IMR-90 (cell line): ENCODE measurements at regions not wholly inside any gene's neighbourhood (a gene's known extent, or its start where the extent isn't known, plus 50 kb on each side); places are given as distances from the start of the nearest gene placed in this dataset.

Source experiments
- ATAC-seq: fragments of 200-7000 bp; cut with Tn5 transposase; 2 replicates; pipeline ENCODE4 v1.9.1; 2020; ENCODE audit warnings: low read depth, mild to moderate bottlenecking, moderate library complexity
- BruUV-seq: library from RNA; stranded (reverse); fragments of 400-500 nt; replicated peaks from 2 replicates; lab custom pipeline; 2021; lab: Mats Ljungman, UMichigan
- CTCF ChIA-PET: fragments of 300-600 bp; formaldehyde crosslinking; extraction: SDS; loops from one replicate; lab custom pipeline; 2021; ENCODE audit warnings: antibody characterized with exemption; lab: Yijun Ruan, JAX
- POLR2A ChIA-PET: fragments of 300-600 bp; sonication (Branson Sonifier 250); formaldehyde crosslinking; loops from one replicate; lab custom pipeline; 2022; ENCODE audit warnings: antibody characterized with exemption; ENCODE audit not compliant: unreplicated experiment; lab: Charles Lee
- DNase-seq: peaks from one replicate; pipeline ENCODE4 v3.0.0; 2013
- H2AFZ ChIP-seq: replicated peaks from 2 replicates; pipeline ENCODE3; 2013; ENCODE audit warnings: low read length, mild to moderate bottlenecking; ENCODE audit not compliant: poor library complexity
- H2AK5ac ChIP-seq: 2 replicates; pipeline ENCODE4 v1.6.1; 2013; ENCODE audit warnings: low read depth, low read length, inconsistent platforms
- H2AK9ac ChIP-seq: replicated peaks from 2 replicates; pipeline ENCODE3; 2013; ENCODE audit warnings: mild to moderate bottlenecking, low read depth, low read length, moderate library complexity; ENCODE audit not compliant: poor library complexity
- H2BK120ac ChIP-seq: 2 replicates; pipeline ENCODE4 v1.6.1; 2013; ENCODE audit warnings: low read depth, low read length, inconsistent platforms
- H2BK15ac ChIP-seq: 3 replicates; pipeline ENCODE4 v1.6.1; 2013; ENCODE audit warnings: low read depth, low read length, inconsistent platforms
- H2BK20ac ChIP-seq: 2 replicates; pipeline ENCODE4 v1.6.1; 2013; ENCODE audit warnings: low read depth, mild to moderate bottlenecking, inconsistent platforms, low read length, moderate library complexity
- H2BK5ac ChIP-seq: 2 replicates; pipeline ENCODE4 v1.6.1; 2013; ENCODE audit warnings: mild to moderate bottlenecking, low read depth, low read length, inconsistent platforms; ENCODE audit not compliant: poor library complexity, severe bottlenecking
- H3K14ac ChIP-seq: replicated peaks from 2 replicates; pipeline ENCODE4 v1.6.1; 2013; ENCODE audit warnings: low read depth, low read length, inconsistent platforms
- H3K18ac ChIP-seq: 2 replicates; pipeline ENCODE4 v1.6.1; 2013; ENCODE audit warnings: low read depth, low read length, control low read depth
- H3K23ac ChIP-seq: 2 replicates; pipeline ENCODE4 v1.6.1; 2013; ENCODE audit warnings: low read depth, low read length, inconsistent platforms
- H3K27ac ChIP-seq: 2 replicates; pipeline ENCODE4 v1.5.1; 2013; ENCODE audit warnings: mild to moderate bottlenecking, control low read depth, low read length; ENCODE audit not compliant: insufficient read depth
- H3K27me3 ChIP-seq: 2 replicates; pipeline ENCODE4 v1.6.1; 2013; ENCODE audit warnings: low read length; ENCODE audit not compliant: control insufficient read depth, insufficient read depth
- H3K36me3 ChIP-seq: 2 replicates; pipeline ENCODE4 v1.6.1; 2013; ENCODE audit warnings: low read length, mixed read lengths; ENCODE audit not compliant: control insufficient read depth, insufficient read depth
- H3K4ac ChIP-seq: 2 replicates; pipeline ENCODE4 v1.6.1; 2013; ENCODE audit warnings: low read depth, low read length, inconsistent platforms
- H3K4me1 ChIP-seq: 2 replicates; pipeline ENCODE4 v1.6.1; 2013; ENCODE audit warnings: low read length, mixed read lengths; ENCODE audit not compliant: control insufficient read depth, insufficient read depth
- H3K4me2 ChIP-seq: 2 replicates; pipeline ENCODE4 v1.6.1; 2013; ENCODE audit warnings: low read depth, mild to moderate bottlenecking, control low read depth, low read length, moderate library complexity
- H3K4me3 ChIP-seq: 2 replicates; pipeline ENCODE4 v1.5.1; 2013; ENCODE audit warnings: low read depth, mild to moderate bottlenecking, control low read depth, low read length, moderate library complexity; ENCODE audit not compliant: insufficient read depth
- H3K56ac ChIP-seq: 2 replicates; pipeline ENCODE4 v1.6.1; 2013; ENCODE audit warnings: low read length, inconsistent platforms; ENCODE audit not compliant: insufficient read depth; ENCODE audit errors: extremely low read depth
- H3K79me1 ChIP-seq, 2 experiments: 2 replicates each; pipeline ENCODE4 v1.6.1; 2013; ENCODE audit warnings: low read length in 2 of 2, inconsistent platforms in 1 of 2, low read depth in 1 of 2
- H3K9ac ChIP-seq: 2 replicates; pipeline ENCODE4 v1.6.1; 2013; ENCODE audit warnings: low read depth, low read length, control low read depth
- H3K9me1 ChIP-seq: 2 replicates; pipeline ENCODE4 v1.6.1; 2013; ENCODE audit warnings: low read length, inconsistent platforms; ENCODE audit not compliant: insufficient read depth
- H3K9me3 ChIP-seq: 2 replicates; pipeline ENCODE4 v1.6.1; 2013; ENCODE audit warnings: low read length; ENCODE audit not compliant: control insufficient read depth, insufficient read depth
- H4K20me1 ChIP-seq: 2 replicates; pipeline ENCODE4 v1.6.1; 2013; ENCODE audit warnings: low read length, inconsistent platforms; ENCODE audit not compliant: insufficient read depth
- H4K5ac ChIP-seq: 2 replicates; pipeline ENCODE4 v1.6.1; 2013; ENCODE audit warnings: mild to moderate bottlenecking, low read depth, low read length, control low read depth
- H4K8ac ChIP-seq, 2 experiments: 2 replicates each; pipeline ENCODE4 v1.6.1; 2013; ENCODE audit warnings: low read depth in 2 of 2, low read length in 2 of 2, control low read depth in 1 of 2, inconsistent platforms in 1 of 2
- H4K91ac ChIP-seq: 2 replicates; pipeline ENCODE4 v1.6.1; 2013; ENCODE audit warnings: low read depth, low read length, inconsistent platforms; ENCODE audit not compliant: insufficient read depth
- CTCF ChIP-seq: conservative IDR thresholded peaks from 2 replicates; pipeline ENCODE4 v1.5.1; 2012; ENCODE audit warnings: mild to moderate bottlenecking, low read depth, low read length, improper control_type of control experiment
- FOS ChIP-seq: fragments of 150-350 bp; IDR thresholded peaks from 2 replicates; pipeline ENCODE4 v1.6.1; 2016; ENCODE audit warnings: low read depth, low read length
- WGBS, 2 experiments: methylation state at CpG; one replicate each; pipeline versions ENCODE4 v1.1.5 to v1.1.7; 2013; ENCODE audit warnings: missing lambda C conversion rate in 2 of 2; ENCODE audit not compliant: insufficient read length in 1 of 2; ENCODE audit errors: extremely low coverage in 2 of 2; 5-methylcytosine and 5-hydroxymethylcytosine counted together
- dilution Hi-C: fragments of 300-500 bp; cut with HindIII; formaldehyde crosslinking; loops from one replicate; pipeline ENCODE4 v1.14.3; 2018; ENCODE audit warnings: low sequenced_read_pairs; ENCODE audit not compliant: unreplicated experiment
- in situ Hi-C: fragments of 300-500 bp; cut with MboI; formaldehyde crosslinking; loops from 3 replicates; pipeline ENCODE4 v1.14.3; 2019; ENCODE audit warnings: low sequenced_read_pairs, inconsistent platforms, mixed read lengths
- intact Hi-C: fragments of 100-400 bp; cut with micrococcal nuclease; formaldehyde crosslinking; loops from 2 replicates; pipeline ENCODE4 v1.10.0; 2022

- in situ Hi-C loops (no loop called here), dilution Hi-C loops (no loop called here), intact Hi-C loops (loop anchor here (5.0 kb wide), 1 partner anchor 263 kb away; no protein-coding TSS in a partner anchor)
- Histone ChIP-seq H2BK20ac (peak overlapping the region; percentile 85), H4K5ac (peak overlapping the region; percentile 89), H3K27ac (peak overlapping the region; percentile 72; the same call in 1 of the 2 replicates), H3K4me2 (peak overlapping the region; percentile 11; the same call in 1 of the 2 replicates), H3K9ac (peak overlapping the region; percentile 35; the same call in 1 of the 2 replicates), H2AK5ac (peak overlapping the region; percentile 70), H3K27me3 (no peaks in the 10 kb centered on the region), H3K23ac (peak overlapping the region; percentile 60; the same call in 1 of the 2 replicates), H2BK120ac (peak overlapping the region; percentile 91), H2AFZ (peak overlapping the region; percentile 73), H4K91ac (peak overlapping the region; percentile 95), H3K9me1 (peaks cover 7% of the 10 kb centered on the region; the same call in 1 of the 2 replicates), H3K14ac (peak overlapping the region; percentile 61), H4K8ac (peak overlapping the region; percentile 70 to 87), H3K18ac (peak overlapping the region; percentile 92), H3K9me3 (no peaks in the 10 kb centered on the region), H3K4ac (peak overlapping the region; percentile 84), H3K36me3 (no peaks in the 10 kb centered on the region), H2AK9ac (peak overlapping the region; percentile 85), H4K20me1 (no peaks in the 10 kb centered on the region), H3K56ac (no peak overlapping the region), H3K79me1 (no peaks in the 10 kb centered on the region), H2BK15ac (peak overlapping the region; percentile 86; the same call in 2 of the 3 replicates), H2BK5ac (peak overlapping the region; percentile 48), H3K4me1 (peaks cover 11% of the 10 kb centered on the region), H3K4me3 (no peak overlapping the region)
- BruUV-seq: no TSS peak
- ChIA-PET POLR2A (no interaction called here), CTCF (interaction anchor here (1.0 to 1.1 kb wide), 2 partner anchors 9 to 89 kb away, joined by 3 read pairs; no protein-coding TSS in a partner anchor)
- TF ChIP-seq CTCF (peak; percentile 34), FOS (no peak)
- DNase-seq (peak; percentile 44), ATAC-seq (peak; percentile 41; the same call in 1 of the 2 replicates)
- 14% methylated on average over 1 of the region's 2 CpGs; no CpG with 5 or more reads in 1 of the 2 experiments for WGBS, 2 experiments
These were observed 369.6 kb upstream of the USP24 start for GRCh38 chr1:55584526-55585401.
